ENCODE measurements at regions not wholly inside any gene's neighbourhood (a gene's known extent, or its start where the extent isn't known, plus 50 kb on each side); places are given as distances from the start of the nearest gene placed in this dataset.

DNA sequence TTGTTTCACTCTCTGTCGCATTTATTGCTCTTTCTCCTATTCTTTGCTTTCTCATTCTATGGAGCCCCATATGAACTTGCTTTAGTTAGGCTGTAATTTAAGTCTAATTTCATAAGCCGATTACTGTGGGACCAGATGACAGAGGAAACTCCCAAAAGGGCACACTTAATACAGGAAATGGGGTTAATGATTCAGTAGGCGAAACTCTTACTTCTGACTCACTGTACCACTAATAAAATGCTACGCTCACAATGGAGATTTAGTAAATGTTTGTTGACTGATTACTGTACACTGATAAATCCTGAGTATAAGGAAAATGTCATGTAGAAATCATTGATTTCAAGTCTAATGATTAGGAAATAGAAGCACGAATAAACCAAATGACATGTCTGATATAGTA is 276.4 kb downstream of the KLF5 start:
- Histone ChIP-seq H3K36me3 (ENCODE audit: control insufficient read depth, insufficient read depth, low read length) (no peaks in the 10 kb centered on the region), H3K27me3 (ENCODE audit: control insufficient read depth, insufficient read depth, low read length) (no peaks in the 10 kb centered on the region), H3K4me3 (ENCODE audit: low read depth, low read length) (no peak overlapping the region)
- DNase-seq (ENCODE audit: low read depth), result peak; percentile 57
- CTCF ChIA-PET, result no interaction called here
- TF ChIP-seq, protein P1, sequence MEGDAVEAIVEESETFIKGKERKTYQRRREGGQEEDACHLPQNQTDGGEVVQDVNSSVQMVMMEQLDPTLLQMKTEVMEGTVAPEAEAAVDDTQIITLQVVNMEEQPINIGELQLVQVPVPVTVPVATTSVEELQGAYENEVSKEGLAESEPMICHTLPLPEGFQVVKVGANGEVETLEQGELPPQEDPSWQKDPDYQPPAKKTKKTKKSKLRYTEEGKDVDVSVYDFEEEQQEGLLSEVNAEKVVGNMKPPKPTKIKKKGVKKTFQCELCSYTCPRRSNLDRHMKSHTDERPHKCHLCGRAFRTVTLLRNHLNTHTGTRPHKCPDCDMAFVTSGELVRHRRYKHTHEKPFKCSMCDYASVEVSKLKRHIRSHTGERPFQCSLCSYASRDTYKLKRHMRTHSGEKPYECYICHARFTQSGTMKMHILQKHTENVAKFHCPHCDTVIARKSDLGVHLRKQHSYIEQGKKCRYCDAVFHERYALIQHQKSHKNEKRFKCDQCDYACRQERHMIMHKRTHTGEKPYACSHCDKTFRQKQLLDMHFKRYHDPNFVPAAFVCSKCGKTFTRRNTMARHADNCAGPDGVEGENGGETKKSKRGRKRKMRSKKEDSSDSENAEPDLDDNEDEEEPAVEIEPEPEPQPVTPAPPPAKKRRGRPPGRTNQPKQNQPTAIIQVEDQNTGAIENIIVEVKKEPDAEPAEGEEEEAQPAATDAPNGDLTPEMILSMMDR (IDR thresholded peaks at IDR 0.05; ENCODE audit: insufficient read depth, low read depth, low read length), result no peak
- POLR2A ChIA-PET, result no interaction called here

DNA sequence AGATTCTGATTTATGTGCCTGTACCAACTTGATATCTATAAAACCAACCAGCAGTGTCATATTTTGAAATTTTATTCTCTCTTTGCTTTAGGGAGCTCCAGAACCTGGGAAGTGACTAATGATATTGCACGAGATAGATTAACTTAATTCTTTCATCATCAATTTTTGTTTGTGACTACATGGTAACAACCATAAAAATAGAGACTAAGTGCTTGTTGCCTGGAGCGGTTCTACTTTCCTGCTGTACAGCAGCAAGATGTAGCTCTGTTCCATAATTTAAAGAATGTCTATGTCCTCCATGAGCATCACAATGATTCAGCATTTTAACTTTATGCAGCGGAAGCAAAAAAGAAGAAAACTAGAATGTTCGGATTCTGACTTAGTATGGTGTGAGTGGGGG is 275.6 kb downstream of the KLF5 start:
- H3K4me3 ChIP-seq (ENCODE audit: low read depth, low read length), result no peak overlapping the region
- CTCF ChIA-PET, result interaction anchor here (0.8 to 1.1 kb wide), 2 partner anchors 9 to 14 kb away, joined by 3 read pairs; no protein-coding TSS in a partner anchor
- POLR2A ChIA-PET, result no interaction called here
- TF ChIP-seq, protein P1 (IDR thresholded peaks at IDR 0.05; ENCODE audit: insufficient read depth, low read depth, low read length), result no peak
- no peaks in the 10 kb centered on the region for H3K27me3 ChIP-seq (ENCODE audit: control insufficient read depth, insufficient read depth, low read length)
- peak; percentile 37 for DNase-seq (ENCODE audit: low read depth)
- no peaks in the 10 kb centered on the region for H3K36me3 ChIP-seq (ENCODE audit: control insufficient read depth, insufficient read depth, low read length)

- ChIA-PET POLR2A (no interaction called here), CTCF (interaction anchor here (0.6 kb wide), 1 partner anchor 301 kb away, joined by 4 read pairs; no protein-coding TSS in a partner anchor)
- Histone ChIP-seq H3K27me3 (ENCODE audit: control insufficient read depth, insufficient read depth, low read length) (no peaks in the 10 kb centered on the region), H3K4me3 (ENCODE audit: low read depth, low read length) (no peak overlapping the region), H3K36me3 (ENCODE audit: control insufficient read depth, insufficient read depth, low read length) (no peaks in the 10 kb centered on the region)
- TF ChIP-seq, protein P1 (IDR thresholded peaks at IDR 0.05; ENCODE audit: insufficient read depth, low read depth, low read length), result no peak
- DNase-seq (ENCODE audit: low read depth), result no peak
These were observed 272.8 kb downstream of the KLF5 start for GRCh38 chr13:73331556-73331955.

DNA sequence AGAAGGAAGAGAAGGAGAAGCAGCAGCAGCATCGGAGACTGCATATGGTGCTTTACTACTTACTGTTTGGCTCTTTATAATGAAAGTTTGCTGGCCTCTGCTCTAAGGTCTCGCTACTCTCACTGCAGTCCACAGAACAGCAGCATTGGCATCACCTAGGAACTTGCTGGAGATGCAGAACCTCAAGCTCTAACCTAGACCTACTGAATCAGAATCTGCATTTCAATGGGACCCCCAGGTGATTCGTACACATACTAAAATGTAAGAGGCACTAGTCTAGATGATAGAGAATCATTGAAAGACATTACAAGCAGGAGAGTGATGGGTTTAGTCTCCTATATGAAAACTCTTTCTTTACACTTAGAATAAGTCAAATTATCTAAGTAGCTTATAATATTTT is 270.6 kb downstream of the KLF5 start:
- Histone ChIP-seq H3K4me3 (ENCODE audit: low read depth, low read length) (no peak overlapping the region), H3K36me3 (ENCODE audit: control insufficient read depth, insufficient read depth, low read length) (no peaks in the 10 kb centered on the region), H3K27me3 (ENCODE audit: control insufficient read depth, insufficient read depth, low read length) (no peaks in the 10 kb centered on the region)
- POLR2A ChIA-PET, result no interaction called here
- CTCF ChIA-PET, result interaction anchor here (0.6 kb wide), 1 partner anchor 22 kb away, joined by 3 read pairs; no protein-coding TSS in a partner anchor
- TF ChIP-seq, protein P1 (IDR thresholded peaks at IDR 0.05; ENCODE audit: insufficient read depth, low read depth, low read length), result no peak
- DNase-seq (ENCODE audit: low read depth), result no peak

DNA sequence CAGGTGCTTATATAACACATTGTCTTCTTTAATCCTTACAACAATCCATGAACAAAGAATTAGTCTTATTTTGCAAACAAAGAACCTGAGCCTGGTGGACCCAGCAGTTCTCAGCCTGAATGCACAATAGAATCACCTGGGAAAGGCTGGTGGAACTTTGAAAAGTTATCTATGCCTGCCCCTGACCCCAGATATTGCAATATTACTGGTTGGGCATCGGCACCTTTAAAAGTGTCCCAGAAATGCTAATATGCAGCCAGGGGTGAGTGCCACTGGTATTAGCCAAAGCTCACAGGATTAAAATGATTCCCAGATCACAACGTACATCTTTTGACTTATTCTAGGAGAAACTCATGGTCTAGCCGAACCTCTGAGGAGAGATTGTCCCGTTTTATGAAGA is 268.8 kb downstream of the KLF5 start:
- POLR2A ChIA-PET, result no interaction called here
- TF ChIP-seq, protein P1 (IDR thresholded peaks at IDR 0.05; ENCODE audit: insufficient read depth, low read depth, low read length), result no peak
- no peak for DNase-seq (ENCODE audit: low read depth)
- CTCF ChIA-PET, result interaction anchor here (1.0 kb wide), 1 partner anchor 70 kb away, joined by 3 read pairs; no protein-coding TSS in a partner anchor
- no peaks in the 10 kb centered on the region for H3K36me3 ChIP-seq (ENCODE audit: control insufficient read depth, insufficient read depth, low read length)
- no peaks in the 10 kb centered on the region; the same call in 1 of the 2 replicates for H3K27me3 ChIP-seq (ENCODE audit: control insufficient read depth, insufficient read depth, low read length)
- no peak overlapping the region for H3K4me3 ChIP-seq (ENCODE audit: low read depth, low read length)
